DOHH2 (cell line): ENCODE measurements at regions not wholly inside any gene's neighbourhood (a gene's known extent, or its start where the extent isn't known, plus 50 kb on each side); places are given as distances from the start of the nearest gene placed in this dataset.

Experiments
- CTCF ChIP-seq: fragments of 200-600 bp; sonication (generic); IDR thresholded peaks from one replicate; pipeline ENCODE4 v1.5.1; 2014; ENCODE audit warnings: antibody characterized with exemption, mild to moderate bottlenecking, low read depth, low read length; ENCODE audit not compliant: poor library complexity, severe bottlenecking
- EZH2phosphoT487 ChIP-seq: fragments of 200-600 bp; sonication (generic); IDR thresholded peaks from 2 replicates; pipeline ENCODE4 v1.6.1; 2017; ENCODE audit warnings: borderline replicate concordance, mild to moderate bottlenecking, antibody characterized with exemption, low read length, moderate library complexity, mixed read lengths

- TF ChIP-seq CTCF, result no peak
- TF ChIP-seq EZH2phosphoT487, result no peak
These were observed 275.6 kb downstream of the SMARCA1 start for GRCh38 chrX:129247642-129248041.
